ENCODE measurements at regions not wholly inside any gene's neighbourhood (a gene's known extent, or its start where the extent isn't known, plus 50 kb on each side); places are given as distances from the start of the nearest gene placed in this dataset.

GRCh38 chr4:153109296-153109849, 94.9 kb upstream of the TRIM2 start:
- TF ChIP-seq POLR2AphosphoS5 (IDR thresholded peaks at IDR 0.05) (no peak), CTCF (IDR thresholded peaks at IDR 0.05) (no peak)
